Uterus (tissue), 2 donors: ENCODE measurements at regions not wholly inside any gene's neighbourhood (a gene's known extent, or its start where the extent isn't known, plus 50 kb on each side); places are given as distances from the start of the nearest gene placed in this dataset.

Source experiments
- CTCF ChIP-seq, 4 experiments: fragments of 200-600 bp in 2 of 4; fragments of 450-650 bp in 2 of 4; sonication (generic) in 2 of 4; IDR thresholded peaks; one replicate each; pipeline ENCODE4 v1.5.1; 2016 to 2019; ENCODE audit warnings: antibody characterized with exemption in 4 of 4, mild to moderate bottlenecking in 2 of 4, moderate library complexity in 1 of 4
- POLR2A ChIP-seq, 2 donors: fragments of 450-650 bp; IDR thresholded peaks; one replicate each; pipeline ENCODE4 v1.6.1; 2016; ENCODE audit warnings: antibody characterized with exemption in 2 of 2, mild to moderate bottlenecking in 1 of 2, moderate library complexity in 1 of 2

DNA sequence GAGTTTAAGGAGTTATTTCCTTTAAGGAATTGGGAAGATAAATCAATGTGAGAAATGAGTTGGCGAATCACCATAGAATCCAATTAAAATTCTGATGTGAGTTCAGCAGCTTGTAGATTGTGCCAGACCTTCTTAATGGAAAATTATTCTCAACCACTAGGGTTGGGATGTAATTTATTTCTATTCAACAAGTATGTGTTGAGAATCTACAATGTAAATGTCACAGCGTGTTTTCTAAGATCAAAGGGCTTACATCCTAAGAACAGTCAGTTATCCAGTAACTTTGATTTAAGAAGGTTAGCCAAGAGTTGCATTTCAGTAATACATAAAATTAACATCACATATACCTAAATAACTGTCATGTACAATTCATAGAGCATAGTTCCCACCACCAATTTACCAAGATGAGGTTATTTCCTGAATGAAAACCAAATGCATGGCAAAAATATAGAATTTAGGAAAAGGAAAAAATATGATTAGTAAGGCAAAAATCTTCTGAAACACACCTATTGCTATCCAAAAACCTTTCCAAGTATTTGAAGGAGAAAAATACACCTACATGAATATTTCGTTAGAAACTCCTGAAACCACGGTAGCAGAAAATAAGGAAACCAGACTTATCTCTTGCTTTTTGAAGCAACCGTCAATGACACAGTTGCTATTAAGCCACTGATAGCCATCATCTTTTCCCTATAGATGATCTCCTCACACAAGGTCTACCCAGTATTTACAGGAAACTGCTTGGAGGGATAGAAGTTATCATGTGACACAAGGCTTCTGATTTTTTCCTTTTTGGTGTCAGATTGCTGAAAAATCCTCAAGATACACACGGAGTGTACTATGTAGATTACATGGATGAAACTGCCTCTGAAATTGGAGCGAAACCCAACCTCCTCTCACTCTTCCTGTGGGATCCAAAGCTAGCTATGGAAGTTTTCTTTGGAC, 259.4 kb upstream of the POGK start:
- TF ChIP-seq CTCF (IDR thresholded peaks at IDR 0.05) (no peak), POLR2A (IDR thresholded peaks at IDR 0.05) (no peak)
